ENCODE measurements at regions not wholly inside any gene's neighbourhood (a gene's known extent, or its start where the extent isn't known, plus 50 kb on each side); places are given as distances from the start of the nearest gene placed in this dataset.
"Not testable (repeated sequence)": the region's sequence is repeated elsewhere in the genome, so short reads cannot be mapped to it uniquely, and the experiment has no call there.

DNA sequence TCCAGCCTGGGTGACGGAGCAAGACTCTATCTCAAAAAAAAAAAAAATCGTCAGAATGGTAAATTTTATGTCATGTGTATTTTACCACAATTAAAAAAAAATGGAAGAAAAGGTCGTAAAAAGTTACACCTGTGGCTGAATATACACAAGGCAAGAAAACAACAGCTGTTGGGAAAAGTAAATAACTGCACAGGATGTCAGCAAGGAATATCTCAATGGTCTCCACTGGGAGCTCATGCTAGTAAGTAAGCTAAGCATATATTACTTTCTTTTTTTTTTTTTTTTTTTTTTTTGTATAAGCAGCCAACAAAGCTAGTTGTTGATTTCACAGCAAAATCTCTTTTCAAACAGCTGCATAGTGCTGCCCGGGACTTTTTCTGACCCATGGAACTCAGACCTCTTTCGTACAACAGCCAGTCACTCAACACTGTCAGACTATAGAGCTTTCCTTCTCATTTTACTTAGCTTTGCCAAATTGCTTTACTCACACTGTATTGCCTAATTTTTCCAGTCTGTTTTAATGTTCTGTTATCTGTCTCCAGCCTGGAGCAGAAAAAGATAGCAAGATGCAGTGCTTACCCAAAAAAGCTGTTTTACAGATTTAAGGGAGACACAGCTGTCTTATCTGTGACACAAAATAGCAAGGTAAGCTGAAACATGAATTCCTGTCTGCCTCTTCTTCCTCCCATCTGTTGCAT, 175.9 kb downstream of the ENC1 start:
- no peak overlapping the region for H3K27ac Mint-ChIP-seq
- H3K9me3 Mint-ChIP-seq: peaks cover 3% of the 10 kb centered on the region
- no peaks in the 10 kb centered on the region for H3K4me1 Mint-ChIP-seq
- H3K27me3 Mint-ChIP-seq: peaks cover 20% of the 10 kb centered on the region
- no peak for ATAC-seq
- H3K4me3 Mint-ChIP-seq: no peak overlapping the region
- H3K36me3 Mint-ChIP-seq: no peaks in the 10 kb centered on the region

- ATAC-seq: no peak
- peaks cover 32% of the 10 kb centered on the region for H3K27me3 Mint-ChIP-seq
- no peak overlapping the region for H3K27ac Mint-ChIP-seq
- H3K4me1 Mint-ChIP-seq: no peaks in the 10 kb centered on the region
- no peaks in the 10 kb centered on the region for H3K36me3 Mint-ChIP-seq
- H3K4me3 Mint-ChIP-seq: no peak overlapping the region
- H3K9me3 Mint-ChIP-seq: no peaks in the 10 kb centered on the region
These were observed 178.2 kb downstream of the ENC1 start for GRCh38 chr5:74462356-74462755.

DNA sequence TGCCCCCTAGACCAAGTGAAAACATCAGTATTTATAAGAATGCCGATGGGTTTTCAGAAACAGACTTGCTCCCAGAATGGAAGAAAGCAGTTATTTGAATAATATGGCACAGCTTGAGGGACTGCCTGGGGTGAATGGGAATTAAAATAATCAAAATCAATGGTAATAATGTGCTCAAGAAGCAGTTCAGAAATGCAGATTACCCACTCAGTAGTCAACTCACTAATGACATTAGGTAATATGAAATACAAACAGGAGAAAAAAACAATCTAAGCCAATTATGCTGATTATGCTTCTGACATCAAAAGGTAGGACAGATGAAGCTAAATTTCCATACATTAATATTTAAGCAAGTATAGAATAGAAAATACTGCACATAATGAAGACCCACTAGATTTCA, 179.3 kb downstream of the ENC1 start:
- H3K27ac Mint-ChIP-seq: no peak overlapping the region

GRCh38 chr5:74460694-74461093, 179.8 kb downstream of the ENC1 start:
- H3K9me3 Mint-ChIP-seq: no peaks in the 10 kb centered on the region
- H3K4me1 Mint-ChIP-seq: no peaks in the 10 kb centered on the region
- H3K27me3 Mint-ChIP-seq: peaks cover 49% of the 10 kb centered on the region
- H3K27ac Mint-ChIP-seq: no peak overlapping the region
- H3K4me3 Mint-ChIP-seq: no peak overlapping the region
- no peak for ATAC-seq
- no peaks in the 10 kb centered on the region for H3K36me3 Mint-ChIP-seq

More for the DNA sequence above, 179.3 kb downstream of the ENC1 start:
- H3K4me1 Mint-ChIP-seq: no peaks in the 10 kb centered on the region
- H3K4me3 Mint-ChIP-seq: no peak overlapping the region
- H3K27me3 Mint-ChIP-seq: peaks cover 43% of the 10 kb centered on the region
- H3K36me3 Mint-ChIP-seq: no peaks in the 10 kb centered on the region
- no peak for ATAC-seq
- no peaks in the 10 kb centered on the region for H3K9me3 Mint-ChIP-seq

- peaks cover 49% of the 10 kb centered on the region for H3K27me3 Mint-ChIP-seq
- H3K9me3 Mint-ChIP-seq: no peaks in the 10 kb centered on the region
- no peak for ATAC-seq
- H3K4me1 Mint-ChIP-seq: no peaks in the 10 kb centered on the region
- no peak overlapping the region for H3K27ac Mint-ChIP-seq
- H3K36me3 Mint-ChIP-seq: no peaks in the 10 kb centered on the region
- no peak overlapping the region for H3K4me3 Mint-ChIP-seq
These were observed 180.5 kb downstream of the ENC1 start for GRCh38 chr5:74459984-74460383.

- Mint-ChIP-seq H3K27me3 (peaks cover 46% of the 10 kb centered on the region), H3K36me3 (no peaks in the 10 kb centered on the region), H3K9me3 (no peaks in the 10 kb centered on the region), H3K27ac (no peak overlapping the region), H3K4me1 (peaks cover 5% of the 10 kb centered on the region), H3K4me3 (no peak overlapping the region)
- no peak for ATAC-seq
These were observed 182.7 kb downstream of the ENC1 start for GRCh38 chr5:74457876-74458275.

GRCh38 chr5:74454263-74455030, 186.1 kb downstream of the ENC1 start:
- ATAC-seq: no peak
- Mint-ChIP-seq H3K9me3 (no peaks in the 10 kb centered on the region), H3K4me3 (no peak overlapping the region), H3K27me3 (peaks cover 29% of the 10 kb centered on the region), H3K36me3 (no peaks in the 10 kb centered on the region), H3K27ac (no peak overlapping the region), H3K4me1 (peaks cover 11% of the 10 kb centered on the region)

GRCh38 chr5:74452856-74453255, 187.7 kb downstream of the ENC1 start:
- Mint-ChIP-seq H3K4me1 (peaks cover 11% of the 10 kb centered on the region), H3K36me3 (no peaks in the 10 kb centered on the region), H3K4me3 (no peak overlapping the region), H3K27me3 (peaks cover 20% of the 10 kb centered on the region), H3K27ac (no peak overlapping the region), H3K9me3 (no peaks in the 10 kb centered on the region)
- ATAC-seq: peak; percentile 60

DNA sequence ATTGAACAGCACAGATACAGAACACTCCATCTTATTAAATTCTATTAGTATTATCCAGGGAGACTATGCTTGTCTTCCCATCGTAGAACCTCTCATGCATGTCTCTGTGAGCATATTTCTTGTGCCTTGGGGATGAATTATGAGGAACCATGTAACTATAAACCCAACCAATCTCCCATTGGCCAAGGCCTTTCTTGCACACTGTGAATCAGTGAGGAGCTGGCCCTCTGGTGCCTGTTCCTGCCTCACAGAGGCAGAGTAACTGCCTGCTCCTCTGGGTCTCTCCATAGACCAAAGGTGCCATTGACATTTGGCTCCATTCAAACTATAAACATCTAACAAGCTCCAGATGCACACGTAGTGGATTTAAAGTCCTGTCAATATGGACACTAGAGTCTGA, 190.4 kb downstream of the ENC1 start:
- peaks cover 11% of the 10 kb centered on the region for H3K4me1 Mint-ChIP-seq
- H3K27ac Mint-ChIP-seq: no peak overlapping the region
- no peaks in the 10 kb centered on the region for H3K36me3 Mint-ChIP-seq
- no peak for ATAC-seq
- H3K4me3 Mint-ChIP-seq: no peak overlapping the region
- H3K27me3 Mint-ChIP-seq: no peaks in the 10 kb centered on the region
- no peaks in the 10 kb centered on the region for H3K9me3 Mint-ChIP-seq

DNA sequence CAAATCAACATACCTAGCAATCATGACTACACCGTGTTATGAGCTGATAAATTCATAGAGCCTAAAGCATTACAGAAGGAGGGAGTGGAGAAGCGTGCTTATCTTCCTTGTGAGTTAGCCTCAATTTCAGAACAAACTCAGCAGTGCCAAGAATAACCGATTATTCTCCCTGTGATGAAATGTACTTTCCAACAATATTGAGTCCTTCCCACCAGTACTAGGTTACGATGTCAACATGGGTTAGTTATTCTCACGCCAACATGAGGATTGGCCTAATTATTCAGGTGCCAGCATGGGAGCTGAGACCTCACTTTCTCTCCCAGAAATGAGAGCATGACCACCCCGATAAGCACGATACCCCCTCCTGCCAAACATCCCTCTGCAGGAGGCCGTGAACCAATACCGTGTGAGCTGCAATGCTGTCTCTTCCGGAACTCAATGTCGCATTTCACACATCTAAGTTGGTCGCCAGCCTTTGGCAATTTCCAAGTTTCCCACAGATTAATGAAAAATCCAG, 193.7 kb downstream of the ENC1 start:
- H3K36me3 Mint-ChIP-seq: no peaks in the 10 kb centered on the region
- H3K27me3 Mint-ChIP-seq: no peaks in the 10 kb centered on the region
- H3K4me1 Mint-ChIP-seq: no peaks in the 10 kb centered on the region
- H3K27ac Mint-ChIP-seq: no peak overlapping the region
- ATAC-seq: no peak
- H3K9me3 Mint-ChIP-seq: no peaks in the 10 kb centered on the region
- H3K4me3 Mint-ChIP-seq: no peak overlapping the region

DNA sequence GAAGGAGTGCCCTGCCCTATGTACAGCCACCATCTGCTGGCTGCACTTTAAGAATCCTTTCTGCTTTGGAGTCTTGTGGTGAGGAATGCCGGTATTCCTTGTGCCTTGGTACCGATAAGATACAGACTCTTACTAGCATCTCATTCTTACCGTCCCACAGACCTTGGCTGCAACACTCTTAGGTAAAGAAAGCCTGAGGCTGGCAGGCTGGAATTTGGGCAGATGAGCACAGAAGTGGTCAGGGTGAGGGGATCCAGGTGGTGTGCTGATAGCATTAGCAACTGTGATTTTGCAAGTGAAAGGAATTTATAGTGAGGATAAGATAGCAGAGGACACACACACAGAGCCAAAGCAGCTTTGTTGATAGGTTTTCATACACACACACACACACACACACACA, 198.1 kb downstream of the ENC1 start:
- no peaks in the 10 kb centered on the region for H3K4me1 Mint-ChIP-seq
- no peaks in the 10 kb centered on the region for H3K27me3 Mint-ChIP-seq
- H3K4me3 Mint-ChIP-seq: no peak overlapping the region
- no peak overlapping the region for H3K27ac Mint-ChIP-seq
- peaks cover under 1% of the 10 kb centered on the region for H3K9me3 Mint-ChIP-seq
- ATAC-seq: no peak
- H3K36me3 Mint-ChIP-seq: no peaks in the 10 kb centered on the region

DNA sequence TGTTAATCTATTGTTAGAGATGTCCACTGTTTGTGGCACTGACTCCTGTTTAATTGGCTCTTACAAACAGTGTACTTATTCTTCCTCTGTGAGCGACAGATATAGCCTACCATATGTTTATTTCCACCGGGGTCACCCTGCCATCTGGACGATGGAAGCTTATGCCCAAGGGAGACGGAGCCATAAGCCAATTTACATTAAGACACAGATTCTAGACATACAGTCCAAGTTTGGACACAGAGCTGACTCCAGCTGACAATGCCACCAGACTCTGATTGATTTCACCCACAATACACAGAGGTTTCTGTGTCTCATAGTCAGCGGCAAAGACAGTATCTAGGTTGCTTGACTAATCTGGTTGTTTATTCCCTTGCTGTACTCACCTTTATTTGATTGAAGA, 198.9 kb downstream of the ENC1 start:
- ATAC-seq: no peak
- Mint-ChIP-seq H3K4me3 (no peak overlapping the region), H3K27me3 (peaks cover 5% of the 10 kb centered on the region), H3K27ac (no peak overlapping the region), H3K4me1 (no peaks in the 10 kb centered on the region), H3K36me3 (no peaks in the 10 kb centered on the region), H3K9me3 (peaks cover 3% of the 10 kb centered on the region)

GRCh38 chr5:74440341-74440740, 200.2 kb downstream of the ENC1 start:
- no peak overlapping the region for H3K27ac Mint-ChIP-seq
- H3K4me1 Mint-ChIP-seq: no peaks in the 10 kb centered on the region
- no peaks in the 10 kb centered on the region for H3K36me3 Mint-ChIP-seq
- ATAC-seq: no peak
- no peak overlapping the region for H3K4me3 Mint-ChIP-seq
- H3K9me3 Mint-ChIP-seq: peaks cover 3% of the 10 kb centered on the region
- peaks cover 13% of the 10 kb centered on the region for H3K27me3 Mint-ChIP-seq

DNA sequence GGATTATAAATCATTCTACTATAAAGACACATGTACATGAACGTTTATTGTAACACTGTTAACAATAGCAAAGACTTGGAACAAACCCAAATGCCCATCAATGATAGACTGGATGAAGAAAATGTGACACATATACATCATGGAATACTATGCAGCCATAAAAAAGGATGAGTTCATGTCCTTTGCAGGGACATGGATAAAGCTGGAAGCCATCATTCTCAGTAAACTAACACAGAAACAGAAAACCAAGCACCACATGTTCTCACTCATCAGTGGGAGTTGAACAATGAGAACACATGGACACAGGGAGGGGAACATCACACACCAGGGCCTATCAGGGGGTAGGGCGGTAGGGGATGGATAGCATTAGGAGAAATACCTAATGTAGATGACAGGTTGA, 202.7 kb downstream of the ENC1 start:
- H3K4me3 Mint-ChIP-seq, H3K27ac Mint-ChIP-seq, H3K4me1 Mint-ChIP-seq, H3K36me3 Mint-ChIP-seq, ATAC-seq, H3K9me3 Mint-ChIP-seq: not testable (repeated sequence)
- peaks cover 13% of the 10 kb centered on the region for H3K27me3 Mint-ChIP-seq

- Mint-ChIP-seq H3K4me1 (peaks cover 7% of the 10 kb centered on the region), H3K27ac (no peak overlapping the region), H3K27me3 (peaks cover 46% of the 10 kb centered on the region), H3K9me3 (peaks cover 3% of the 10 kb centered on the region), H3K36me3 (no peaks in the 10 kb centered on the region), H3K4me3 (no peak overlapping the region)
- ATAC-seq: no peak
These were observed 206.4 kb downstream of the ENC1 start for GRCh38 chr5:74433896-74434829.

Data from stimulated activated memory B cell treated with anti-CD40 and anti-IgM and Interleukin-4, amounts not matched to agents 10 μg/mL and 1 μg/mL and 100 μg/mL, for 72 hours (primary cell).